ENCODE measurements at regions not wholly inside any gene's neighbourhood (a gene's known extent, or its start where the extent isn't known, plus 50 kb on each side); places are given as distances from the start of the nearest gene placed in this dataset.
"Not testable (repeated sequence)": the region's sequence is repeated elsewhere in the genome, so short reads cannot be mapped to it uniquely, and the experiment has no call there.

DNA sequence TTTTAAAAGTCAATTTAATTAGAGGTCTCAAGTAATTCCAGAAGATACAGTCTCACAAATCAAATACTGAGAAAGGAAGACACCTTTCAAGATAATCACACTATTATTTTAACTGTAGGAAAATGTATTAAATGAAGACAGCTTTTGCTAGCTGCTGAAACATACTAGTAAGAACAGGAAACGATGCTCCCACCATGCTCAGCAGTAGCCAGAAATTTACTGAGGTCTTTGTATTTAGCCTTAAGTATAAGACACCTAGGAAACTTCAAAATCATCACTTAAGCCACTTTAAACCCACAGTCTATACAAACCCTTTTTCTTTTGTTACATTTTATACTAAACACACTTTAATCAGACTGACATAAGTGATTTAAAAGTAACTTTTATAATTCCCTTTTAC is 72.7 kb upstream of the NPIPB12 start:
- H3K4me3 ChIP-seq (ENCODE audit: low read length in 2 of 2); DNase-seq (ENCODE audit: low read depth in 6 of 9, low spot score in 9 of 9); H3K36me3 ChIP-seq (ENCODE audit: control insufficient read depth in 2 of 2, insufficient read depth in 2 of 2, low read length in 1 of 2); H3K27ac ChIP-seq (ENCODE audit: low read depth in 1 of 2, low read length in 1 of 2); H3K9me3 ChIP-seq (ENCODE audit: control insufficient read depth in 2 of 2, insufficient read depth in 1 of 2, low read length in 1 of 2); H3K27me3 ChIP-seq (ENCODE audit: control insufficient read depth in 2 of 2, insufficient read depth in 1 of 2, low read length in 1 of 2); H3K4me1 ChIP-seq (ENCODE audit: control insufficient read depth in 2 of 2, insufficient read depth in 2 of 2, low read length in 2 of 2): not testable (repeated sequence)
- 57% methylated on average over 1 of the region's 1 CpG for WGBS

GRCh38 chr16:29581764-29582163 is 75.6 kb upstream of the NPIPB12 start:
- not testable (repeated sequence) for H3K27ac ChIP-seq (ENCODE audit: low read depth in 1 of 2, low read length in 1 of 2); H3K4me3 ChIP-seq (ENCODE audit: low read length in 2 of 2); H3K9me3 ChIP-seq (ENCODE audit: control insufficient read depth in 2 of 2, insufficient read depth in 1 of 2, low read length in 1 of 2); H3K27me3 ChIP-seq (ENCODE audit: control insufficient read depth in 2 of 2, insufficient read depth in 1 of 2, low read length in 1 of 2); H3K36me3 ChIP-seq (ENCODE audit: control insufficient read depth in 2 of 2, insufficient read depth in 2 of 2, low read length in 1 of 2); DNase-seq (ENCODE audit: low read depth in 6 of 9, low spot score in 9 of 9); H3K4me1 ChIP-seq (ENCODE audit: control insufficient read depth in 2 of 2, insufficient read depth in 2 of 2, low read length in 2 of 2)
- WGBS: 97% methylated on average over 4 of the region's 4 CpGs

DNA sequence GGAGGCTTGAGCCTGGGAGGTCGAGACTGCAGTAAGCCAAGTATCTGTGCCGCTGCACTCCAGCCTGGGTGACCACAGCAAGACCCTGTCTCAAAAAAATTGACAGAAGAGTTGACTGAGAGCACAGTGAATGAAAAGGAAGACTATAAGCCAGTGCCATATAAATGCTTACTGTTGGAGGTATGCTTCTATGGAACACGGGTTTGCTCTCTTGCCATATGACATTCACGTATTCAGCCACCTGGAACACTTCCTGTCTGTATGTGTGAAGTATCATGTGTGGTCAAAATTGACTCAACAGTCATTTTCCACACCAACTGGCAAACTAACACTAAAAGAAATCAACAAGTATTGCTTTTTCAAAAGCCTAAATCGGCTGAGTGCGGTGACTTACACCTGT is 71.1 kb upstream of the SPN start:
- peak overlapping the region in 1 of 2 donors; percentile 17 for H3K27ac ChIP-seq (ENCODE audit: low read depth in 1 of 2, low read length in 1 of 2)
- peaks cover 0 to 11% of the 10 kb centered on the region in 2 donors for H3K4me1 ChIP-seq (ENCODE audit: control insufficient read depth in 2 of 2, insufficient read depth in 2 of 2, low read length in 2 of 2)
- not testable (repeated sequence) for DNase-seq (ENCODE audit: low read depth in 6 of 9, low spot score in 9 of 9); H3K9me3 ChIP-seq (ENCODE audit: control insufficient read depth in 2 of 2, insufficient read depth in 1 of 2, low read length in 1 of 2); H3K36me3 ChIP-seq (ENCODE audit: control insufficient read depth in 2 of 2, insufficient read depth in 2 of 2, low read length in 1 of 2); H3K27me3 ChIP-seq (ENCODE audit: control insufficient read depth in 2 of 2, insufficient read depth in 1 of 2, low read length in 1 of 2); H3K4me3 ChIP-seq (ENCODE audit: low read length in 2 of 2)
- WGBS: 45% methylated on average over 4 of the region's 6 CpGs

GRCh38 chr16:29594269-29594925 is 68.7 kb upstream of the SPN start:
- peaks cover 0 to 15% of the 10 kb centered on the region in 2 donors for H3K4me1 ChIP-seq (ENCODE audit: control insufficient read depth in 2 of 2, insufficient read depth in 2 of 2, low read length in 2 of 2)
- WGBS: under 1% methylated on average over 23 of the region's 38 CpGs
- DNase-seq (ENCODE audit: low read depth in 6 of 9, low spot score in 9 of 9): peak in 2 of 9 donors; percentile 45 to 68
- H3K36me3 ChIP-seq (ENCODE audit: control insufficient read depth in 2 of 2, insufficient read depth in 2 of 2, low read length in 1 of 2); H3K9me3 ChIP-seq (ENCODE audit: control insufficient read depth in 2 of 2, insufficient read depth in 1 of 2, low read length in 1 of 2); H3K27me3 ChIP-seq (ENCODE audit: control insufficient read depth in 2 of 2, insufficient read depth in 1 of 2, low read length in 1 of 2): not testable (repeated sequence)
- H3K27ac ChIP-seq (ENCODE audit: low read depth in 1 of 2, low read length in 1 of 2): peak overlapping the region; percentile 60 to 96
- H3K4me3 ChIP-seq (ENCODE audit: low read length in 2 of 2): peak overlapping the region; percentile 67 to 69

DNA sequence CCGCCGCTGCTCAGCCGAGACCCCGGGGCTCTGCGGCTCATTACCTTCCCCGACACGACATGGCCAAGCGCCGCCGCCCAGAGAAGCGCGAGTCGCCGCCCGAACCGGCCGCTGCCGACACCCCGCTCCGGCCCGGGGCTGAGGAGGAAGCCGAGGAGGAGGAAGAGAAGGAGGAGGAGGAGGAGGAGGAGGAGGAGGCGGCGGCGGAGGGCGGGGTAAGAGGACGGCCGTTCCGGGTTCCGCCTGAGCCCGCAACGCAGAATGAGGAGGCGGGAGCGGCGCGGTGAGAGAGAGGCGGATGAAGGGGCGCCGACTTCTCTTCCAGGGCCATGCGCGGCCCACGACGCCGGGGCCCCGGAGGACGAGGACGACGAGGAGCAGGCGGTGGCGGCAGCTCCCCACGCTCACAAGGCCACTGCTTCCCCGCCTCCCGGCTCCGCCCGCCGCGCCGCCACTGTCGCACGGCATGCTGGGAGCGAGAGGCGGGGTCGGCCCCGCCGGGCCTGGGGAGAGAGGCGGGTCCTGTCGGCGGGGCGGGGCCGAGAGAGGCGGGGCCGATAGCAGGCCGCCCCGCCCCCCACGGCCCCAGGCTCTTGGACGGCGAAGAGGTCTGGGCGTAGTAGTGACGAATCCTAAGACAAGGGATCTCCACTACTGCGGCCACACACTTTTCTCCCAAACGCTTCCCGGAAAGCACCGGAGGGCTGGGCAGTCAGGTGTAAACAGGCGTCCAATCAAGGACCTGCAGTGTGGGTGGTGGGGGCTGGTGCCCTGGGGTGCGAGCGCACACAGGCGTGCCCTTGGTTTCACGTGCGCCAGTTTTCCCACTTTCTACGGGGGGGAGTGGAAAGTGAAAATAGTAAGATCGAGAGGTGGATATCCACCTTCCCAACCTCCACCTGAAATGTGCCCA is 67.9 kb upstream of the SPN start:
- not testable (repeated sequence) for H3K36me3 ChIP-seq (ENCODE audit: control insufficient read depth in 2 of 2, insufficient read depth in 2 of 2, low read length in 1 of 2); H3K27me3 ChIP-seq (ENCODE audit: control insufficient read depth in 2 of 2, insufficient read depth in 1 of 2, low read length in 1 of 2); H3K9me3 ChIP-seq (ENCODE audit: control insufficient read depth in 2 of 2, insufficient read depth in 1 of 2, low read length in 1 of 2)
- H3K27ac ChIP-seq (ENCODE audit: low read depth in 1 of 2, low read length in 1 of 2): peak overlapping the region; percentile 96 to 98
- WGBS: under 1% methylated on average over 88 of the region's 91 CpGs
- H3K4me3 ChIP-seq (ENCODE audit: low read length in 2 of 2): peak overlapping the region; percentile 67 to 69
- H3K4me1 ChIP-seq (ENCODE audit: control insufficient read depth in 2 of 2, insufficient read depth in 2 of 2, low read length in 2 of 2): peaks cover 0 to 22% of the 10 kb centered on the region in 2 donors
- peak in 7 of 9 donors; percentile 67 to 91 (median 77) for DNase-seq (ENCODE audit: low read depth in 6 of 9, low spot score in 9 of 9)

GRCh38 chr16:29597030-29597429 is 66.0 kb upstream of the SPN start:
- peaks cover 0 to 35% of the 10 kb centered on the region in 2 donors for H3K4me1 ChIP-seq (ENCODE audit: control insufficient read depth in 2 of 2, insufficient read depth in 2 of 2, low read length in 2 of 2)
- not testable (repeated sequence) for H3K36me3 ChIP-seq (ENCODE audit: control insufficient read depth in 2 of 2, insufficient read depth in 2 of 2, low read length in 1 of 2); H3K27ac ChIP-seq (ENCODE audit: low read depth in 1 of 2, low read length in 1 of 2); H3K4me3 ChIP-seq (ENCODE audit: low read length in 2 of 2); H3K27me3 ChIP-seq (ENCODE audit: control insufficient read depth in 2 of 2, insufficient read depth in 1 of 2, low read length in 1 of 2); DNase-seq (ENCODE audit: low read depth in 6 of 9, low spot score in 9 of 9); H3K9me3 ChIP-seq (ENCODE audit: control insufficient read depth in 2 of 2, insufficient read depth in 1 of 2, low read length in 1 of 2)
- WGBS: 96% methylated on average over 7 of the region's 7 CpGs

DNA sequence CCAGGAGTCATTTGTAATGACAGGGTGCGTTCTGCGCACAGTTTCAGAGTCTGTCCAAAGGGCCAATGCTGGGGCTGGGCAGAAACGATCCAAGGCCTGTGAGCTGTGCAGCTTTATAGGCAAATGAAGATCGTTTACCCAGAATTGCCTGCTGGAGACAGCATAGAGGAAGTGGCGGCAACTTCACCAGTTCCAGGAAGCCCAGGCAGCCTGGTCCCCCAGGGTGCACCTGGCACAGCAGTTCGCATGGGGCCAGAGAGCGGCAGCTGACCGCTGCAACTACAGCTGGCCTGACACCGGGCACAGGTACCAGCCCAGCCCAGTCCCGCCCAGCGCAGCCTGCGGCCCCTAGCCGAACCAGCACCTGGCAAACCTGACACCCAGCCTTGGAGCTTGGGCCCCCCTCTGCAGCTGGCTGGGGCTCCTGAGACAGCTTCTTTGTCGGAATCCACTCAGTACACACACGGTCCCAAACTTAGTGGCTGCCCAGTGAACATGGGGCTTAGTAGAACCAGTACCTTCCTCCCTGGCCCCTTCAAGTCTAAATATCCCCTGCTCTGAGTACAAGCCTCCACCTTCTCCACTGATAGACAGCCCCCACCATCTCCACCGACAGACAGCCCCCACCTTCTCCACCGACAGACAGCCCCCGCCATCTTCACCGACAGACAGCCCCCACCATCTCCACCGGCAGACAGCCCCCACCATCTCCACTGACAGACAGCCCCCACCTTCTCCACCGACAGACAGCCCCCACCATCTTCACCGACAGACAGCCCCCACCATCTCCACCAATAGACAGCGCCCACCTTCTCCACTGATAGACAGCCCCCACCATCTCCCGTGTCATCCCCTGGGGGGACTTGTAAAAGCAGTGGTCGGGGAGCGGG is 62.7 kb upstream of the SPN start:
- peak in 3 of 9 donors; percentile 47 to 78 (median 59) for DNase-seq (ENCODE audit: low read depth in 6 of 9, low spot score in 9 of 9)
- Histone ChIP-seq H3K27ac (ENCODE audit: low read depth in 1 of 2, low read length in 1 of 2) (peak overlapping the region; percentile 90 to 96), H3K4me1 (ENCODE audit: control insufficient read depth in 2 of 2, insufficient read depth in 2 of 2, low read length in 2 of 2) (peaks cover 3 to 36% of the 10 kb centered on the region in 2 donors), H3K4me3 (ENCODE audit: low read length in 2 of 2) (peak overlapping the region; percentile 50)
- WGBS: 7% methylated on average over 26 of the region's 26 CpGs
- H3K9me3 ChIP-seq (ENCODE audit: control insufficient read depth in 2 of 2, insufficient read depth in 1 of 2, low read length in 1 of 2); H3K36me3 ChIP-seq (ENCODE audit: control insufficient read depth in 2 of 2, insufficient read depth in 2 of 2, low read length in 1 of 2); H3K27me3 ChIP-seq (ENCODE audit: control insufficient read depth in 2 of 2, insufficient read depth in 1 of 2, low read length in 1 of 2): not testable (repeated sequence)

GRCh38 chr16:29602247-29602625 is 60.8 kb upstream of the SPN start:
- 87% methylated on average over 9 of the region's 9 CpGs for WGBS
- Histone ChIP-seq H3K27ac (ENCODE audit: low read depth in 1 of 2, low read length in 1 of 2) (peak overlapping the region in 1 of 2 donors; percentile 71), H3K4me1 (ENCODE audit: control insufficient read depth in 2 of 2, insufficient read depth in 2 of 2, low read length in 2 of 2) (peaks cover 3 to 36% of the 10 kb centered on the region in 2 donors)
- peak in 1 of 9 donors; percentile 7 for DNase-seq (ENCODE audit: low read depth in 6 of 9, low spot score in 9 of 9)
- H3K9me3 ChIP-seq (ENCODE audit: control insufficient read depth in 2 of 2, insufficient read depth in 1 of 2, low read length in 1 of 2); H3K36me3 ChIP-seq (ENCODE audit: control insufficient read depth in 2 of 2, insufficient read depth in 2 of 2, low read length in 1 of 2); H3K4me3 ChIP-seq (ENCODE audit: low read length in 2 of 2); H3K27me3 ChIP-seq (ENCODE audit: control insufficient read depth in 2 of 2, insufficient read depth in 1 of 2, low read length in 1 of 2): not testable (repeated sequence)
